Kidney (tissue), 13 donors: ENCODE measurements at regions not wholly inside any gene's neighbourhood (a gene's known extent, or its start where the extent isn't known, plus 50 kb on each side); places are given as distances from the start of the nearest gene placed in this dataset.

ENCODE experiments used
- DNase-seq, 5 donors: peaks; one replicate each; pipeline ENCODE4 v3.0.0-alpha.2; 2013 to 2020
- FAIRE-seq: peaks from 2 replicates; lab custom pipeline; 2012; peaks lifted over from hg19 to GRCh38; lab: Jason Lieb, UNC
- H3K27ac ChIP-seq, 2 donors: one replicate each; pipeline ENCODE4 v1.7.0; 2013; ENCODE audit warnings: low read depth in 2 of 2, low read length in 2 of 2, inconsistent platforms in 1 of 2
- H3K27me3 ChIP-seq: one replicate; pipeline ENCODE4 v1.7.1; 2013; ENCODE audit warnings: low read length, inconsistent platforms; ENCODE audit not compliant: control insufficient read depth, insufficient read depth
- H3K36me3 ChIP-seq, 3 donors: one replicate each; pipeline versions ENCODE4 v1.7.0 to v1.7.1; 2013; ENCODE audit warnings: low read length in 3 of 3, control low read depth in 1 of 3, inconsistent platforms in 1 of 3; ENCODE audit not compliant: insufficient read depth in 3 of 3, control insufficient read depth in 2 of 3
- H3K4me1 ChIP-seq, 3 donors: one replicate each; pipeline versions ENCODE4 v1.7.0 to v1.7.1; 2013; ENCODE audit warnings: low read length in 3 of 3, inconsistent platforms in 1 of 3, low read depth in 1 of 3; ENCODE audit not compliant: control insufficient read depth in 2 of 3, insufficient read depth in 2 of 3
- H3K4me3 ChIP-seq, 3 donors: one replicate each; pipeline versions ENCODE4 v1.7.0 to v1.8.1; 2013; ENCODE audit warnings: low read length in 3 of 3, control low read depth in 1 of 3, inconsistent platforms in 1 of 3
- H3K9ac ChIP-seq, 3 donors: one replicate each; pipeline versions ENCODE4 v1.7.0 to v1.7.1; 2013; ENCODE audit warnings: low read length in 3 of 3, control low read depth in 1 of 3, inconsistent platforms in 1 of 3
- H3K9me3 ChIP-seq, 3 donors: one replicate each; pipeline versions ENCODE4 v1.7.0 to v1.7.1; 2013; ENCODE audit warnings: low read length in 3 of 3, control low read depth in 1 of 3, inconsistent platforms in 1 of 3; ENCODE audit not compliant: control insufficient read depth in 2 of 3, insufficient read depth in 1 of 3
- CTCF ChIP-seq: IDR thresholded peaks from 3 replicates; pipeline ENCODE4 v1.5.1; 2012; ENCODE audit warnings: mild to moderate bottlenecking, moderate library complexity, borderline replicate concordance; ENCODE audit not compliant: insufficient read depth; ENCODE audit errors: extremely low read depth
- intact Hi-C: fragments of 100-400 bp; cut with DNase I; formaldehyde crosslinking; loops from one replicate; pipeline ENCODE4 v1.11.1; 2022
- donor health status: control.
- donor health status: control.
- donor health status: control.
- donor health status: control.
- donor health status: control.
- donor health status: DM: yes; HTN: yes; CAD: no.
- donor health status: Normal renal cell carcinoma (clear cell type).

GRCh38 chr13:21996049-21996448, 325.2 kb downstream of the FGF9 start:
- no peak overlapping the region for H3K4me3 ChIP-seq
- no peak for FAIRE-seq
- no peak for TF ChIP-seq CTCF
- no peak overlapping the region for H3K9ac ChIP-seq
- no peaks in the 10 kb centered on the region for H3K4me1 ChIP-seq
- no peak for DNase-seq
- no peaks in the 10 kb centered on the region for H3K9me3 ChIP-seq
- H3K27me3 ChIP-seq: no peaks in the 10 kb centered on the region
- no peaks in the 10 kb centered on the region for H3K36me3 ChIP-seq
- intact Hi-C loops: no loop called here
- H3K27ac ChIP-seq: no peak overlapping the region

- no peaks in the 10 kb centered on the region for H3K4me1 ChIP-seq
- TF ChIP-seq CTCF: no peak
- H3K9ac ChIP-seq: no peak overlapping the region
- H3K27me3 ChIP-seq: no peaks in the 10 kb centered on the region
- H3K9me3 ChIP-seq: no peaks in the 10 kb centered on the region
- intact Hi-C loops: no loop called here
- no peak overlapping the region for H3K27ac ChIP-seq
- no peaks in the 10 kb centered on the region for H3K36me3 ChIP-seq
- H3K4me3 ChIP-seq: no peak overlapping the region
- DNase-seq: no peak
- no peak for FAIRE-seq
Observed at GRCh38 chr13:21997726-21998125, 326.9 kb downstream of the FGF9 start.

DNA sequence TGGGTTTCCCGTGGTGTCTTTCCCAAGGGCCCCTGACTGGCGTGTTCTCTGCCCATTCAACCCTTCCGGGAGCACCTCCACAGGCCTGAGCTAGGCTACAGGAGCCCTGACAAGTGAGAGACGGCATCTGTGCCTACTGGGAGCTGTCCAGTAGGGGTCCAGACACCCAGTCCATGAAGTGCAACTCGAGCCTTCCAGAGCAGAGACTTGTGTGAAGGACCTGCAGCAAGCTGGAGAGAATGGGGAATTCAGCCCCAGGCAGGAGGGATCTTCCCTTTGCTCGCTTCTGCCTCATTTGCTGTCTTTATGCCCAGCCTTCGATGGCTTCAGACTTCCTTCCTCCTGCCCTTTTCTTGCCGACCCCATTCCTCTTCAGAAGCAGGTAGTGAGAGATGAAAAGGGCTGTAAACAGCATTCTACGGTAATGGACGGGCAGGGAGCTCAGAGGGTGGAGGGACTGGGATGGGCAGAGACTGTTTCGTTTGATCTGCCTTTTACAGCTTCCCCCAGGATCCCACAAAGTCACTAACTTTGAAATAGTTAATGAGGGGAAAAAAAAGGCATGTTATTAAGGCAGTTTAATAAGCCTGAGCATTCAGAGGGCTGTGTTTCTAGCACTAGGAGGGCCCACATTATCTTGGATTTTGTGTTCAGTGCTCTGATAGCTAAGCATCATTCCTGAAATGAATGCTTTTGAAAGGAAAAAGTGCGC, 327.6 kb downstream of the FGF9 start:
- Histone ChIP-seq H3K4me3 (no peak overlapping the region), H3K4me1 (no peaks in the 10 kb centered on the region), H3K36me3 (no peaks in the 10 kb centered on the region), H3K9ac (no peak overlapping the region), H3K9me3 (no peaks in the 10 kb centered on the region), H3K27ac (no peak overlapping the region), H3K27me3 (no peaks in the 10 kb centered on the region)
- no peak for TF ChIP-seq CTCF
- DNase-seq (peak in 3 of 5 donors; percentile 33 to 46 (median 42)), FAIRE-seq (no peak)
- intact Hi-C loops: no loop called here

DNA sequence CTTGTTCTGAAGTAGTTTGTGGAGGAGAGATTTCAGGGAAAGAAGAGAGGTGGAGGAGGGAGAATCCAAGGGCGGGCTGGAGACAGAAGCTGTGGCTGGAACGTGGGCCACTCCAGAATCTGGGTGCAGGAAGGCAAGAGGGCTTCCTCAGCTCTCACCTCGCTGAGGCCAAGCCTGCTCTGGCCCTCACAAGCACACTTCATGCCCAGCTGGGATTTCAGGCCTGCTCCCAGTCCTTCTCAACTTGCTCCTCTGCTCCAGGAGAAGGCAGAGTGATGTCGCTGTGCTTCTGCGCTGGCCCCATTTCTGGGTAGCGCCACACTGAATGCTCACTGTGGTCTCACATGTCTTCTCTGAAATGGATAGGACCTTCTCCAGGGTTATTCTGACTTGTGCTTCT, 328.8 kb downstream of the FGF9 start:
- FAIRE-seq (no peak), DNase-seq (no peak)
- TF ChIP-seq CTCF: no peak

More for the DNA sequence above, 328.8 kb downstream of the FGF9 start:
- no peaks in the 10 kb centered on the region for H3K36me3 ChIP-seq
- no peaks in the 10 kb centered on the region for H3K27me3 ChIP-seq
- intact Hi-C loops: no loop called here
- no peak overlapping the region for H3K4me3 ChIP-seq
- no peaks in the 10 kb centered on the region for H3K9me3 ChIP-seq
- no peaks in the 10 kb centered on the region for H3K4me1 ChIP-seq
- no peak overlapping the region for H3K27ac ChIP-seq
- H3K9ac ChIP-seq: no peak overlapping the region
